Panc1 (cell line): ENCODE measurements at regions not wholly inside any gene's neighbourhood (a gene's known extent, or its start where the extent isn't known, plus 50 kb on each side); places are given as distances from the start of the nearest gene placed in this dataset.
"Not testable (repeated sequence)": the region's sequence is repeated elsewhere in the genome, so short reads cannot be mapped to it uniquely, and the experiment has no call there.

Source experiments
- CTCF ChIP-seq: fragments of 450-650 bp; IDR thresholded peaks from 2 replicates; pipeline ENCODE4 v1.5.1; 2017; ENCODE audit warnings: mild to moderate bottlenecking
- POLR2AphosphoS5 ChIP-seq: IDR thresholded peaks from 2 replicates; pipeline ENCODE4 v1.6.1; 2012; ENCODE audit warnings: mild to moderate bottlenecking, low read depth, low read length, moderate library complexity
- REST ChIP-seq, 2 experiments: IDR thresholded peaks; 2 replicates each; pipeline ENCODE4 v1.6.1; 2011 to 2012; ENCODE audit warnings: low read depth in 2 of 2, control low read depth in 1 of 2, low read length in 1 of 2, mild to moderate bottlenecking in 1 of 2, moderate library complexity in 1 of 2; ENCODE audit not compliant: insufficient read depth in 1 of 2
- SIN3A ChIP-seq: IDR thresholded peaks from 2 replicates; pipeline ENCODE4 v1.6.1; 2012; ENCODE audit warnings: low read depth, mild to moderate bottlenecking, low read length, moderate library complexity, borderline replicate concordance; ENCODE audit not compliant: insufficient read depth
- TCF7L2 ChIP-seq: IDR thresholded peaks from 2 replicates; pipeline ENCODE4 v1.6.1; 2011; ENCODE audit warnings: mild to moderate bottlenecking, low read depth, low read length, inconsistent platforms

GRCh38 chr3:15996496-15996895 is 178.0 kb upstream of the GALNT15 start:
- TF ChIP-seq CTCF; POLR2AphosphoS5; SIN3A; REST (IDR thresholded peaks at IDR 0.05; ENCODE audit: insufficient read depth in 1 of 2, low read depth in 2 of 2, low read length in 1 of 2); TCF7L2: not testable (repeated sequence)
